ENCODE measurements at regions not wholly inside any gene's neighbourhood (a gene's known extent, or its start where the extent isn't known, plus 50 kb on each side); places are given as distances from the start of the nearest gene placed in this dataset.

DNA sequence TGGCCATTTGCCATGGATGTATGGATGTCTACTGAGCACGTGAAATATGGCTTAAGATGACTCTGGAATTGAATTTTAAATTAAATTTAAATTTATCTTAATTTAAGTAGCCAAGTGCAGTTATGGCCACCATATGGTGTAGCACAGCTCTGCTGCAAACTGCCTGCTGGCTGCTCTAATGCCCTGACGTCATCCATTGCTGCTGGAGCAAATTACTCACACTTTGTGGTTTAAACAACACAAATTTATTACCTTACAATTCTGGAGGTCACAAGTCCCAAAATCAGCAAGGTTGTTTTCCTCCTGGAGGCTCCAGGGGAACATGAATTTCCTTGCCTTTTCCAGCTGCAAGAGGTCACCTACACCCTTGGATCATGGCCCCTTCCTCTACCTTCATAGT lies 679.3 kb upstream of the EEF2KMT start:
- Histone ChIP-seq H3K9me3 (no peaks in the 10 kb centered on the region), H3K27me3 (no peaks in the 10 kb centered on the region), H3K4me3 (no peak overlapping the region), H3K4me1 (no peaks in the 10 kb centered on the region), H3K36me3 (no peaks in the 10 kb centered on the region), H3K27ac (no peak overlapping the region)
- ATAC-seq = no peak
- in situ Hi-C loops (cut with MboI; ENCODE audit: low sequenced_read_pairs in 4 of 4) (no loop called here), intact Hi-C loops (cut with DNase I; ENCODE audit: low total_unique reads) (no loop called here)
- TF ChIP-seq POLR2A (IDR thresholded peaks at IDR 0.05) = no peak
- TF ChIP-seq, protein P1, sequence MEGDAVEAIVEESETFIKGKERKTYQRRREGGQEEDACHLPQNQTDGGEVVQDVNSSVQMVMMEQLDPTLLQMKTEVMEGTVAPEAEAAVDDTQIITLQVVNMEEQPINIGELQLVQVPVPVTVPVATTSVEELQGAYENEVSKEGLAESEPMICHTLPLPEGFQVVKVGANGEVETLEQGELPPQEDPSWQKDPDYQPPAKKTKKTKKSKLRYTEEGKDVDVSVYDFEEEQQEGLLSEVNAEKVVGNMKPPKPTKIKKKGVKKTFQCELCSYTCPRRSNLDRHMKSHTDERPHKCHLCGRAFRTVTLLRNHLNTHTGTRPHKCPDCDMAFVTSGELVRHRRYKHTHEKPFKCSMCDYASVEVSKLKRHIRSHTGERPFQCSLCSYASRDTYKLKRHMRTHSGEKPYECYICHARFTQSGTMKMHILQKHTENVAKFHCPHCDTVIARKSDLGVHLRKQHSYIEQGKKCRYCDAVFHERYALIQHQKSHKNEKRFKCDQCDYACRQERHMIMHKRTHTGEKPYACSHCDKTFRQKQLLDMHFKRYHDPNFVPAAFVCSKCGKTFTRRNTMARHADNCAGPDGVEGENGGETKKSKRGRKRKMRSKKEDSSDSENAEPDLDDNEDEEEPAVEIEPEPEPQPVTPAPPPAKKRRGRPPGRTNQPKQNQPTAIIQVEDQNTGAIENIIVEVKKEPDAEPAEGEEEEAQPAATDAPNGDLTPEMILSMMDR (IDR thresholded peaks at IDR 0.05 in 4 of 5, conservative IDR thresholded peaks at IDR 0.05 in 1 of 5) = no peak
- no peak for DNase-seq

DNA sequence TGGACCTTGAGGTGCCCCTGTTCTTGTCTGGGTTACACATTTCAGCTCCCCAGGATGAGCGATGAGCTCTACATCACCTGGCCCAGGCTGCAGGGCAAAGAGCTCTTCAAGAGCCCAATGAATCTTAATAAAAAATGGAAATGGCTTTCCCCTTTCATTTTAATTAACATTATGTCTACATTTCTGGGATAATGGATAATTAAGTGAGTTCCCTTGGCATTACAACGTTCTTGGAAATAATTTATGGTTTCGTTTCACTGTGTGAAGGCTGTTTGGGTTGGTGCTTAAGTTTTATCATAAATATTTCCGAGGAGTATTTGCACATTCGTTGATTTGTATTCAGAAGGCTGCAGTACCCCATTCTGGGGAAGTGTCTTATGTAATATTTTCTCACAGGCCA lies 678.3 kb upstream of the EEF2KMT start:
- H3K4me3 ChIP-seq = no peak overlapping the region
- no peak overlapping the region for H3K27ac ChIP-seq
- ATAC-seq (no peak), DNase-seq (no peak)
- H3K27me3 ChIP-seq = no peaks in the 10 kb centered on the region
- in situ Hi-C loops (cut with MboI; ENCODE audit: low sequenced_read_pairs in 4 of 4) (no loop called here), intact Hi-C loops (cut with DNase I; ENCODE audit: low total_unique reads) (no loop called here)
- H3K4me1 ChIP-seq = no peaks in the 10 kb centered on the region
- TF ChIP-seq, protein P1 (IDR thresholded peaks at IDR 0.05 in 4 of 5, conservative IDR thresholded peaks at IDR 0.05 in 1 of 5) = no peak
- no peak for TF ChIP-seq POLR2A (IDR thresholded peaks at IDR 0.05)
- H3K36me3 ChIP-seq = no peaks in the 10 kb centered on the region
- no peaks in the 10 kb centered on the region for H3K9me3 ChIP-seq

DNA sequence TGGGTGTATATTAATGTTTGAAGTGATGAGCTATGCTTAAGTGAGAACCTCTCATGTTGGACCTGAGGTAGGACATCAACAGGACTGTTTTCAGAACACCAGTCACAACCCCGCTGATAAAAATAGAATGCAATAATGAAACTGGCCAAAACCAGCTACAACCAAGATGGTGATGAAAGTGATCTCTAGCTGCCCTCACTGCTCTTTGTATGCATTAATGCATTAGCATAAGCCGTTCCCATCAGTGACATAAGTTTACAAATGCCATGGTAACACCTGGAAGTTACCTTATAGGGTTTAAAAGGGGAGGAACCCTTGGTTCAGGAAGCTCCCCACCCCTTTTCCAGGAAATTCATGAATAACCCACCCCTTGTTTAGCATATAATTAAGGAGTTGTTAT lies 672.5 kb upstream of the EEF2KMT start:
- DNase-seq (no peak), ATAC-seq (no peak)
- no peaks in the 10 kb centered on the region for H3K27me3 ChIP-seq
- intact Hi-C loops (cut with DNase I; ENCODE audit: low total_unique reads) (no loop called here), in situ Hi-C loops (cut with MboI; ENCODE audit: low sequenced_read_pairs in 4 of 4) (no loop called here)
- H3K4me1 ChIP-seq = no peaks in the 10 kb centered on the region
- no peak overlapping the region for H3K4me3 ChIP-seq
- H3K27ac ChIP-seq = no peak overlapping the region
- TF ChIP-seq POLR2A (IDR thresholded peaks at IDR 0.05) = no peak
- TF ChIP-seq, protein P1 (IDR thresholded peaks at IDR 0.05 in 4 of 5, conservative IDR thresholded peaks at IDR 0.05 in 1 of 5) = no peak
- no peaks in the 10 kb centered on the region for H3K9me3 ChIP-seq
- H3K36me3 ChIP-seq = no peaks in the 10 kb centered on the region

DNA sequence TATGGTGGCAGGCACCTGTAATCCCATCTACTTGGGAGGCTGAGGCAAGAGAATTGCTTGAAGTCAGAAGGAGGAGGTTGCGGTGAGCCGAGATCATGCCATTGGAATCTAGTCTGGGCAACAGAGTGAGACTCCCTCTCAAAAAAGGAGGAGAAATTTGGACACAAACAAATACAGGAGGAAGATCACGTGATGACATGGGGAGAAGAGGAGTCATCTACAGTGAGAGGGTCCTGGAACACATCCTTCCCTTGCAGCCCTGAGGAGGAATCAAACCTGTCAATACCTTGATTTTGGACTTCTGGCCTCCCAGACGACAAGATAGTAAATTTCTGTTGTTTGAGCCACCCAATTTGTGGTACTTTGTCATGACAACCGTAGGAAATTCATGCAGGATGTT lies 671.9 kb upstream of the EEF2KMT start:
- no peak for DNase-seq
- no peaks in the 10 kb centered on the region for H3K4me1 ChIP-seq
- intact Hi-C loops (cut with DNase I; ENCODE audit: low total_unique reads) (no loop called here), in situ Hi-C loops (cut with MboI; ENCODE audit: low sequenced_read_pairs in 4 of 4) (no loop called here)
- H3K9me3 ChIP-seq = no peaks in the 10 kb centered on the region
- ATAC-seq = no peak
- no peaks in the 10 kb centered on the region for H3K27me3 ChIP-seq
- H3K36me3 ChIP-seq = no peaks in the 10 kb centered on the region
- TF ChIP-seq POLR2A (IDR thresholded peaks at IDR 0.05) = no peak
- TF ChIP-seq, protein P1 (IDR thresholded peaks at IDR 0.05 in 4 of 5, conservative IDR thresholded peaks at IDR 0.05 in 1 of 5) = no peak
- H3K4me3 ChIP-seq = no peak overlapping the region
- no peak overlapping the region for H3K27ac ChIP-seq

DNA sequence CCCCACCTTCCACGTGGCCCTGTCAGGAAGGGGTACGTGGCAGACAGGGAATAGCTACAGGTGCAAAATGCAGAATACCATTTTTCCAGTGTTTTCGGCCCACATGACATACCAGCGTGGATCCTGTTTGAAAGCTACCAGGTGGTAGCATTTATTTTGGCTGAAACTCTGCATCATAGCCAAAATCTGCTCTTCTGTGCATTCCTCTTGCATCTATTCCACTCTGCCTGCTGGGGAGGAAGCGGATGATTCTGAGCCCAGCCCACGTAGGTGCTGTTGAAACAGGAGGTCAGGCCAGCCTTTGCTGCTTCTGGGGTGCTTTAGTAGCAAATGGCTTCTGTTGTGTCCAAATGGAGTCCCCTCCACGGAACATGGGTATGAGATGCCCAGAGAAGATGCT lies 670.9 kb upstream of the EEF2KMT start:
- TF ChIP-seq, protein P1 (IDR thresholded peaks at IDR 0.05 in 4 of 5, conservative IDR thresholded peaks at IDR 0.05 in 1 of 5) = no peak
- TF ChIP-seq POLR2A (IDR thresholded peaks at IDR 0.05) = no peak

More for the DNA sequence above, 670.9 kb upstream of the EEF2KMT start:
- Histone ChIP-seq H3K27ac (no peak overlapping the region), H3K27me3 (no peaks in the 10 kb centered on the region), H3K36me3 (no peaks in the 10 kb centered on the region), H3K4me1 (no peaks in the 10 kb centered on the region), H3K9me3 (no peaks in the 10 kb centered on the region), H3K4me3 (no peak overlapping the region)
- DNase-seq (no peak), ATAC-seq (no peak)
- intact Hi-C loops (cut with DNase I; ENCODE audit: low total_unique reads) = no loop called here
- in situ Hi-C loops (cut with MboI; ENCODE audit: low sequenced_read_pairs in 4 of 4) = no loop called here
